A549 (cell line): ENCODE measurements at regions not wholly inside any gene's neighbourhood (a gene's known extent, or its start where the extent isn't known, plus 50 kb on each side); places are given as distances from the start of the nearest gene placed in this dataset.

Experiments used
- ATAC-seq, 2 experiments: fragments of 200-7000 bp in 1 of 2; fragments of >200 bp in 1 of 2; cut with Nextera tagmentation in 1 of 2; cut with Tn5 transposase in 1 of 2; 3 replicates each; pipeline versions ENCODE4 v1.8.0 to v1.9.1; 2018 to 2020; ENCODE audit warnings: mild to moderate bottlenecking in 1 of 2, moderate library complexity in 1 of 2
- CTCF ChIA-PET: fragments of 300-600 bp; sonication (Branson Sonifier 250); formaldehyde crosslinking; extraction: SDS; loops from one replicate; lab custom pipeline; 2021; ENCODE audit warnings: antibody characterized with exemption, inconsistent platforms; lab: Yijun Ruan, JAX
- POLR2A ChIA-PET: fragments of 350-600 bp; formaldehyde crosslinking; extraction: SDS; loops from one replicate; lab custom pipeline; 2021; ENCODE audit warnings: antibody characterized with exemption, inconsistent platforms; lab: Yijun Ruan, JAX
- DNase-seq, 2 experiments: peaks; one replicate each; pipeline versions ENCODE4 v3.0.0 to v3.0.0-alpha.2; 2011 to 2016; ENCODE audit warnings: low read depth in 1 of 2, low spot score in 1 of 2
- FAIRE-seq: peaks from 2 replicates; lab custom pipeline; 2011; peaks lifted over from hg19 to GRCh38; lab: Jason Lieb, UNC
- H3K27ac ChIP-seq, 2 experiments: fragments of >200 bp; sonication (Bioruptor Twin); formaldehyde crosslinking; 3 replicates each; pipeline ENCODE4 v1.5.1; 2016 to 2017
- H3K4me1 ChIP-seq: fragments of >200 bp; sonication (Bioruptor Twin); formaldehyde crosslinking; 3 replicates; pipeline ENCODE4 v1.6.1; 2016
- H3K4me2 ChIP-seq: fragments of >200 bp; sonication (Bioruptor Twin); formaldehyde crosslinking; 3 replicates; pipeline ENCODE4 v1.6.1; 2016
- H3K4me3 ChIP-seq: fragments of >200 bp; sonication (Bioruptor Twin); formaldehyde crosslinking; 3 replicates; pipeline ENCODE4 v1.5.1; 2016
- H3K9me3 ChIP-seq: fragments of >200 bp; sonication (Bioruptor Twin); formaldehyde crosslinking; 3 replicates; pipeline ENCODE4 v1.6.1; 2016
- BCL3 ChIP-seq: fragments of >200 bp; sonication (Bioruptor Twin); formaldehyde crosslinking; IDR thresholded peaks from 3 replicates; pipeline ENCODE4 v1.6.1; 2016
- BHLHE40 ChIP-seq: IDR thresholded peaks from 2 replicates; pipeline ENCODE4 v1.6.1; 2012; ENCODE audit warnings: low read depth, low read length, inconsistent platforms
- CBX2 ChIP-seq: fragments of 200-600 bp; sonication (generic); IDR thresholded peaks from 2 replicates; pipeline ENCODE4 v1.6.1; 2016; ENCODE audit warnings: low read depth, mild to moderate bottlenecking, borderline replicate concordance
- CBX8 ChIP-seq: fragments of 200-600 bp; sonication (generic); IDR thresholded peaks from 2 replicates; pipeline ENCODE4 v1.6.1; 2016
- CEBPB ChIP-seq, 2 experiments: fragments of >200 bp in 1 of 2; sonication (Bioruptor Twin) in 1 of 2; formaldehyde crosslinking in 1 of 2; IDR thresholded peaks; 2 replicates each; pipeline ENCODE4 v1.6.1; 2012 to 2016
- CHD4 ChIP-seq: fragments of 200-600 bp; sonication (generic); IDR thresholded peaks from 2 replicates; pipeline ENCODE4 v1.6.1; 2016; ENCODE audit warnings: antibody characterized with exemption, mild to moderate bottlenecking, borderline replicate concordance
- ELK1 ChIP-seq: fragments of 150-350 bp; IDR thresholded peaks from 2 replicates; pipeline ENCODE4 v1.6.1; 2014; ENCODE audit warnings: low read depth, mild to moderate bottlenecking, low read length
- FOSL2 ChIP-seq, 2 experiments: fragments of 450-650 bp in 1 of 2; fragments of >200 bp in 1 of 2; sonication (Bioruptor Twin) in 1 of 2; formaldehyde crosslinking; IDR thresholded peaks; 2 replicates each; pipeline versions ENCODE4 v1.5.0 to v1.6.1; 2016 to 2020; ENCODE audit warnings: mild to moderate bottlenecking in 1 of 2, moderate library complexity in 1 of 2
- FOXS1 ChIP-seq: fragments of 250-450 bp; sonication (Bioruptor Pico); IDR thresholded peaks from 2 replicates; pipeline ENCODE4 v1.5.0; 2020; ENCODE audit warnings: mild to moderate bottlenecking, moderate library complexity
- GATA3 ChIP-seq: IDR thresholded peaks from 2 replicates; pipeline ENCODE4 v1.6.1; 2012; ENCODE audit warnings: borderline replicate concordance
- HES2 ChIP-seq: fragments of >200 bp; sonication (Bioruptor Twin); formaldehyde crosslinking; IDR thresholded peaks from 2 replicates; pipeline ENCODE4 v1.6.1; 2016
- HEYL ChIP-seq: fragments of 250-450 bp; sonication (Bioruptor Pico); IDR thresholded peaks from 2 replicates; pipeline ENCODE4 v1.8.0; 2021; ENCODE audit warnings: mild to moderate bottlenecking, moderate library complexity
- HMGXB4 ChIP-seq: fragments of 250-450 bp; sonication (Bioruptor Pico); IDR thresholded peaks from 2 replicates; pipeline ENCODE4 v1.5.0; 2021; ENCODE audit warnings: mild to moderate bottlenecking, moderate library complexity, borderline replicate concordance
- HOXB13 ChIP-seq: fragments of 250-450 bp; sonication (Bioruptor Pico); IDR thresholded peaks from 2 replicates; pipeline ENCODE4 v1.5.0; 2020; ENCODE audit warnings: low read depth, mild to moderate bottlenecking, moderate library complexity
- KDM1A ChIP-seq: fragments of 200-600 bp; sonication (generic); IDR thresholded peaks from 2 replicates; pipeline ENCODE4 v1.6.1; 2016; ENCODE audit warnings: low read depth, mild to moderate bottlenecking
- KDM5A ChIP-seq: fragments of 200-600 bp; sonication (generic); IDR thresholded peaks from 2 replicates; pipeline ENCODE4 v1.6.1; 2016; ENCODE audit warnings: antibody characterized with exemption, mild to moderate bottlenecking
- MAX ChIP-seq: IDR thresholded peaks from 2 replicates; pipeline ENCODE4 v1.6.1; 2012
- MYC ChIP-seq: IDR thresholded peaks from 2 replicates; pipeline ENCODE4 v1.6.1; 2012; ENCODE audit warnings: mild to moderate bottlenecking, inconsistent platforms, low read length, improper control_type of control experiment, borderline replicate concordance
- NR3C1 ChIP-seq: fragments of >200 bp; sonication (Bioruptor Twin); formaldehyde crosslinking; IDR thresholded peaks from 3 replicates; pipeline ENCODE4 v1.6.1; 2017
- POLR2A ChIP-seq: IDR thresholded peaks from 2 replicates; pipeline ENCODE4 v1.6.1; 2012; ENCODE audit warnings: mild to moderate bottlenecking, low read length
- POLR2AphosphoS2 ChIP-seq: conservative IDR thresholded peaks from 2 replicates; pipeline ENCODE4 v1.6.1; 2012; ENCODE audit warnings: low read length, improper control_type of control experiment, inconsistent platforms
- RAD21 ChIP-seq, 2 experiments: fragments of >200 bp in 1 of 2; sonication (Bioruptor Twin) in 1 of 2; formaldehyde crosslinking in 1 of 2; IDR thresholded peaks in 1 of 2; conservative IDR thresholded peaks in 1 of 2; 2 replicates in 1 of 2; 3 replicates in 1 of 2; pipeline ENCODE4 v1.6.1; 2012 to 2018; ENCODE audit warnings: inconsistent platforms in 1 of 2
- RARB ChIP-seq: fragments of 250-450 bp; sonication (Bioruptor Pico); IDR thresholded peaks from 2 replicates; pipeline ENCODE4 v1.8.0; 2021; ENCODE audit warnings: mild to moderate bottlenecking, moderate library complexity
- SMC3 ChIP-seq: fragments of >200 bp; sonication (Bioruptor Twin); formaldehyde crosslinking; IDR thresholded peaks from 3 replicates; pipeline ENCODE4 v1.6.1; 2018; ENCODE audit warnings: inconsistent platforms
- SREBF2 ChIP-seq: fragments of 450-650 bp; IDR thresholded peaks from 2 replicates; pipeline ENCODE4 v1.6.1; 2014; ENCODE audit warnings: mild to moderate bottlenecking, moderate library complexity
- TFCP2L1 ChIP-seq: fragments of 250-450 bp; sonication (Bioruptor Pico); IDR thresholded peaks from 2 replicates; pipeline ENCODE4 v1.5.0; 2021; ENCODE audit warnings: mild to moderate bottlenecking
- TP53 ChIP-seq: fragments of 250-450 bp; sonication (Bioruptor Pico); IDR thresholded peaks from 2 replicates; pipeline ENCODE4 v1.5.0; 2021; ENCODE audit warnings: mild to moderate bottlenecking, moderate library complexity
- ZNF302 ChIP-seq: fragments of 250-450 bp; sonication (Bioruptor Pico); IDR thresholded peaks from 2 replicates; pipeline ENCODE4 v1.9.0; 2021; ENCODE audit warnings: inconsistent platforms, mild to moderate bottlenecking, moderate library complexity
- WGBS: methylation state at CpG from one replicate; pipeline ENCODE4 v1.1.6; 2017; ENCODE audit errors: missing lambda C conversion rate; 5-methylcytosine and 5-hydroxymethylcytosine counted together

- no peak overlapping the region for H3K27ac ChIP-seq
- ChIA-PET CTCF (no interaction called here), POLR2A (no interaction called here)
- no peak for FAIRE-seq
- no peak for TF ChIP-seq ZNF302
- TF ChIP-seq POLR2AphosphoS2, result no peak
- no peak for TF ChIP-seq HES2
- no peak for TF ChIP-seq FOSL2 (IDR thresholded peaks at IDR 0.05)
- no peak for TF ChIP-seq FOSL2 (CRISPR knock-in tag; IDR thresholded peaks at IDR 0.05)
- no peak for TF ChIP-seq GATA3
- peak in 1 of 2 experiments; percentile 27; a peak in 2 of 5 replicates for TF ChIP-seq RAD21 (conservative IDR thresholded peaks at IDR 0.05 in 1 of 2, IDR thresholded peaks at IDR 0.05 in 1 of 2)
- TF ChIP-seq TFCP2L1 (CRISPR knock-in tag), result no peak
- no peaks in the 10 kb centered on the region for H3K4me1 ChIP-seq
- DNase-seq, result peak in 1 of 2 experiments; percentile 10
- ATAC-seq, result no peak
- WGBS, result 0% methylated on average over 1 of the region's 1 CpG
- no peak overlapping the region for H3K4me2 ChIP-seq
- no peak overlapping the region for H3K4me3 ChIP-seq
- H3K9me3 ChIP-seq, result no peaks in the 10 kb centered on the region
Observed at GRCh38 chr5:35345222-35345621, 114.9 kb upstream of the PRLR start.

GRCh38 chr5:35342664-35343063 lies 112.4 kb upstream of the PRLR start:
- H3K27ac ChIP-seq, result no peak overlapping the region
- ChIA-PET CTCF (no interaction called here), POLR2A (no interaction called here)
- H3K4me1 ChIP-seq, result no peaks in the 10 kb centered on the region
- no peak overlapping the region for H3K4me2 ChIP-seq
- H3K9me3 ChIP-seq, result no peaks in the 10 kb centered on the region
- TF ChIP-seq CHD4, result no peak
- TF ChIP-seq SREBF2, result no peak
- TF ChIP-seq TP53 (CRISPR knock-in tag), result no peak
- TF ChIP-seq HEYL, result no peak
- TF ChIP-seq POLR2A, result no peak
- no peak for TF ChIP-seq CBX8
- no peak for TF ChIP-seq SMC3
- TF ChIP-seq, all 56 proteins: peak for 0
- no peak overlapping the region for H3K4me3 ChIP-seq
- no peak for FAIRE-seq
- DNase-seq, result no peak
- ATAC-seq, result no peak

GRCh38 chr5:35341189-35341588 lies 110.9 kb upstream of the PRLR start:
- WGBS, result 0% methylated on average over 1 of the region's 1 CpG
- no peak for ATAC-seq
- Histone ChIP-seq H3K9me3 (no peaks in the 10 kb centered on the region), H3K4me1 (no peaks in the 10 kb centered on the region), H3K4me3 (no peak overlapping the region), H3K4me2 (no peak overlapping the region), H3K27ac (no peak overlapping the region)
- no peak for FAIRE-seq
- no peak for DNase-seq
- no peak for TF ChIP-seq KDM5A
- no peak for TF ChIP-seq BCL3
- TF ChIP-seq MAX, result no peak
- no peak for TF ChIP-seq RARB
- TF ChIP-seq KDM1A, result no peak
- no peak for TF ChIP-seq ZNF302
- no peak for TF ChIP-seq CEBPB (IDR thresholded peaks at IDR 0.05)
- TF ChIP-seq FOSL2 (IDR thresholded peaks at IDR 0.05), result no peak
- TF ChIP-seq FOSL2 (CRISPR knock-in tag; IDR thresholded peaks at IDR 0.05), result no peak
- TF ChIP-seq ELK1, result no peak
- TF ChIP-seq CBX2, result no peak
- no peak for TF ChIP-seq MYC
- TF ChIP-seq GATA3, result no peak
- no peak for TF ChIP-seq SMC3
- TF ChIP-seq FOXS1 (CRISPR knock-in tag), result no peak
- no peak for TF ChIP-seq SREBF2
- no peak for TF ChIP-seq BHLHE40
- TF ChIP-seq POLR2AphosphoS2, result no peak
- TF ChIP-seq HOXB13 (CRISPR knock-in tag), result no peak
- no peak for TF ChIP-seq HMGXB4 (CRISPR knock-in tag)
- no peak for TF ChIP-seq NR3C1
- ChIA-PET CTCF (no interaction called here), POLR2A (no interaction called here)
